Upper lobe of left lung (tissue), 4 donors: ENCODE measurements at regions not wholly inside any gene's neighbourhood (a gene's known extent, or its start where the extent isn't known, plus 50 kb on each side); places are given as distances from the start of the nearest gene placed in this dataset.

ENCODE experiments used
- EP300 ChIP-seq, 4 donors: sonication (generic); formaldehyde crosslinking; IDR thresholded peaks; one replicate each; pipeline ENCODE4 v1.5.1; 2017; ENCODE audit warnings: antibody characterized with exemption in 4 of 4, control low read depth in 2 of 4
- POLR2A ChIP-seq, 4 donors: fragments of 450-650 bp; IDR thresholded peaks; one replicate each; pipeline ENCODE4 v1.5.1; 2016 to 2017; ENCODE audit warnings: antibody characterized with exemption in 4 of 4, mild to moderate bottlenecking in 2 of 4
- POLR2AphosphoS5 ChIP-seq, 2 donors: sonication (generic); formaldehyde crosslinking; IDR thresholded peaks; one replicate each; pipeline ENCODE4 v1.5.1; 2017; ENCODE audit warnings: antibody characterized with exemption in 2 of 2

DNA sequence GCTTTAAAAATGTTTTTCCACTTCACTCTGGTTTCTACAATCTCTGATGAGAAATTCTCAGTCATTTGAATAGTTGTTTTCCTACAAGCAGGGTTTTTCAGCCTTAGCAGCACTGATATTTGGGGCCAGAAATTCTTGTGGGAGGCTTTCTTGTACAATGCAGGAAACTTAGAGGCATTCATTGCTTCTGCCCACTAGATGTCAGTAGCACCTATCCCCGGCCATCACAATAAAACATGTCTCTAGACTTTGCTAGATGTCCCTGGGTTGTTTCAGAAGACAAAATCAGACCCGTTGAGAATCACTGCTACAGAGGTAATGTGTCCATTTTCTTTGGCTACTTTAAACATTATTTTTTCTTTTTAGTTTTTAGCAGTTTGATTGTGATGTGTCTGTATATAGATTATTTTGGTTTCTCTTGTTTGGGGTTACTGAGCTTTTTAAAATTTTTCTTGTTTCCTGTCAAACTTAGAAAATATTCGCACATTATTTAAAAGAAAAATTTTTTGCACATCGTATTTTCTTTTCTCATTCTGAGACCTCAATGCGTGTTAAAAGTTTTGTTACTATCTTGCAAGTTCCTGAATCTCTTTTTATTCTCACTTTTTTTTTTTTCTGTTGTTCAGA, 60.8 kb upstream of the CCDC179 start:
- TF ChIP-seq POLR2AphosphoS5 (IDR thresholded peaks at IDR 0.05) (no peak), POLR2A (IDR thresholded peaks at IDR 0.05) (no peak), EP300 (IDR thresholded peaks at IDR 0.05) (no peak)
